ENCODE measurements at regions not wholly inside any gene's neighbourhood (a gene's known extent, or its start where the extent isn't known, plus 50 kb on each side); places are given as distances from the start of the nearest gene placed in this dataset.
"Not testable (repeated sequence)": the region's sequence is repeated elsewhere in the genome, so short reads cannot be mapped to it uniquely, and the experiment has no call there.

DNA sequence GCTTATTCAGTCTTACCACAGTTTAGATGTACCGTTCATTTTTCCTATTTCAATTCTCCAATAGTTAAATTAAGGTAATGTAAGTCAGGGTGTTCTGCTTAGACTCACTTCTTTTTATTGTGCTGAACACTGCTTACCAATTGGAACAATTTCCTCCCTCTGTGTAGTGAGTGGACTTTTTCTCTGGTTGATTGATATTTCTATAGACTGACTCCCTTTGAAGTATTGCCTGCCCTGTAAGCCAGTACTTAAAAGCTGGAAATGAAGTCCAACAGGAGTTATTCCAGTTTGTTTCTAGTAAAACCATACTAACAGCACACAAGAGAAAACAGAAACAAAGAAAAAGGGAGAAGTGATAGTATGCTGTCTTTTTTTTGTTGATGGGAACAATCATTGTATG, 1674.9 kb downstream of the REEP3 start:
- DNase-seq = no peak

DNA sequence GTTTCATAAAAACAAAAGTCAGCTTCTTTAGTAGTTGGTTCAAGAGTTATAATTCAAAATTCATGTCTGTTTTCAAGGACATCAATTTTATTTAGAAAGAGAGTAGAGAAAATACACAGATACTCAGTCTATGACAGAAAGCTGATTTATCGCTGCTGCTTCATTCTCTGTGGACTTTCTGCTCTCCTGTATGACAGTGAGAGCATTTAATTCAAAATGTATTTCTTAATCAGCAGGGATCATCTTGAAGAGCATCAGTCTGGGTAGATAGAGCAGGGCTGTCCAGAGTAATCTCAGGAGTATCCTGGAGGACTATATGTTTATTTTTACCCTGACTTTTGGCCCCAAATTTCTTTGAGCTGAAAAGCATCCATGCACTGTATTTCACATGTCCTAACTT, 1676.7 kb downstream of the REEP3 start:
- DNase-seq = no peak

DNA sequence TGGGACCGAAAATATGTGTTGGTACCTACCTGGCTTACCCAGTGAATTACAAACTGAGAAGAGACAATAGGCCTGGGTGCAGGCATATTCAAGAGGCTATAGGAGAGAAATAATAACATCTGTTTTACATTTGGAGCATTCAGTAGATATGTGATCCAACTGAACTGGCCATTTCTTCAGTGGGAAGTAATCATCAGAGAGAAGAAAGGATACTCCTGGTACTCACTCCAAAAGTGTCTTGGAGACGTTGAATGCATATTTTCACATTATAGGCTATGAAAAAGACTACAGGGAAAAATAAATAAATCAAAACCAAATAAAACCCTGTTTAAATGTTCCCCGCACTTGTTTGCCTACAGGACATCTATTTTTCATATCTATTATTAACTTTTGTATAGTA, 1680.3 kb downstream of the REEP3 start:
- DNase-seq = no peak

DNA sequence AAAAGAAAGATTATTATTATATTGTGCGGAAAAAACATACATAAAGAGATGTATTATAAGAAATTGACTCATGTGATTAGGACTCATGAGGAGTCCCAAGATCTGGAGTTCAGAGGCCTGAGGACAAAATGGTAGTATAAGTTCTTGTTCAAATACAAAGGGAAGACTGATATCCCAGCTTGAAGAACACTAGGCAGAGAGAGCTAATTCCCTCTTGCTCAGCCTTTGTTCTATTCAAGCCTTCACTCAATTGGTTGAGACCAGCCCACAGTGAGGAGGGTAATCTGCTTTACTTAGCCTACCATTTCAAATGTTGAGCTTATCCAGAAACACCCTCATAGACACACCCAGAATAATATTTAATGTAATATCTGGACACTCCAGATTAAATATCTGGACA, 1683.8 kb downstream of the REEP3 start:
- no peak for DNase-seq

DNA sequence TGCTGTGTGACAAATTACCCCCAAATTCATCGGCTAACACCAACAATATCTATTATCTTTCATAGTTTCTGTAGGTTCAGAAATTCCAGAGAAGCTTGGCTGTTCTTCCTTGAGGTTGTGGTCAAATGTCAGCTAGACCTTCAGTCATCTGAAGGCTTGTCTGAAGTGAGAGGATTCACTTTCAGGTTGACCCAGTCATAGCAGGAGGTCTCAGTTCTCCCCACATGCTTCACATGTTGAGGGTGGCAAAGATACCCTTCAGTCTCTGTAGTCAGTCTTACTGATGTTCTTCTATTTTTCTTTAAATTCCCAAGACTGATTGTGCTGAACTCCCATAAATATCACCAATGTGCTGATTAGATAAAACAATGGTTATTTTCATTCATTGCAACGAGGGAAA, 1692.0 kb downstream of the REEP3 start:
- no peak for DNase-seq

DNA sequence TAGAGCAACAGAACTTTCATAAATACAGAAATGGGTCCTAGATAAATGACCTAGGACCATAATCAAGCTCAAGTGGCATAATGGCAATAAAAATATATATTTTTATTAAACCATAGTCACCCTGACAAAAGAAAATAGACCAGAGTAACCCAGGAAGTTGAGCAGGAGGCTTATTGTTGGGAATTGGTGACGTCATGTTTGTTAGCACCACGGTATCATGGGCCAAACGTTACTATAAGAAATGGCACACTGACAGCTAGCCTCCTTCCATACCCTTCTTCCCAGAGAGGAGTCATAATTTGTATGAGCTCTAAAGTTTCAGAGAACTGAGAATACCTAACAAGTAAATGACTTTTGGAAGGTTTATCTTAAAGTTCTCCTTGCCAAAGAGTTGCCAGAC, 1698.2 kb downstream of the REEP3 start:
- DNase-seq = no peak

DNA sequence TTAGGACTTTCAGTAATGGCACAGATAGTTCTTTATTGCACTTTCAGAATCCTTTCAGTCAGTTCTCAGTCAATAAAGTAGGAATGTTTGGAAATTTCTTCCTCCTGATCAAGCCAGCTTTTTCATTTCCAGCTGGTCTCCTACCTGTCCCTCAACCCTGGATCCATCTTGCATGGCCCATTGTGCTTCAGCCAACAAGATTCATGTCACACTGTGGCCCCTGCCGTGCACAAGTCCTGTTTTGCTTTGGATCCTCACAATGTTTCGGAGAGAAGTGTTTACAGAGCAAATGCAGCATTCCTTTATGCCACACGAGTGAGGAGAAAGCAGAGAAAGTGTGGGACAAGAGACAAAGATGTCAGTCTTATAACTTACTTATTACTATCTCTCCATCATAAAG, 1694.7 kb upstream of the LRRTM3 start:
- no peak for DNase-seq

DNA sequence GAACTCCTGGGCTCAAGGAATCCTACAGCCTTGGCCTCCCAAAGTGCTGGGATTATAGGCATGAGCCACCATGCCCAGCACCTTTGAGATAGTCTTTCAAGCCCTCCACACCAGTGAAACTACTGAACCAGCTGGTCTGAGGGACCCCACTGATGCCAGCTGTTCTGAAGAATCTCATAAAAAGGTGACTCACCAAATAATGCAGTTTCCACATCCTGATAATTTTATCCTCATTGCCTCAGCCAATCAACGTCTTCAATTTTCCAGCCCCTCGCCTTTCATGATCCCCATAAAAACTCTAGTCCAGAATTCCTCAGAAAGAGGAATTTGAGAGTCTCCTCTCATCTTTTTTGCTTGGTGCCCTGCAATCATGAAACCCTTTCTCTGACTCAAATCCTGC, 1691.6 kb upstream of the LRRTM3 start:
- DNase-seq = no peak

DNA sequence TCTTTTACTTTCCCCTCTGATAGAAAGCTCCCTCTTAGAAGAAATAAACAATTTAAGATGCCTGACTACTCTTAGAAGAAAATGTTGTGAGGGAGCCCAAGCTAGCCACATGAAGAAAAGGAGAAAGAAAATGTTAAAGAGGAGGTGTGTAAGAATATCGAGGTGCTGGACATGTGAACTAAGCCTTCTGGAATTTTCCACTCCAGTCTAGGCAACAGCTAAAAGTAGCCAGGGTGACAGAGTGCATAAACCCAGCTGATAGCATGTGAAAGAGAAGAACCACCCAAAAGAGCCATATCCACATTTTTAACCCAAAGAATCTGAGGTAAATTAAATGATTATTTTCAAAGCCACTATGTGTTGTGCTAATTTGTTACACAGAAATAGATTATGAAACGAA, 1690.6 kb upstream of the LRRTM3 start:
- no peak for DNase-seq

DNA sequence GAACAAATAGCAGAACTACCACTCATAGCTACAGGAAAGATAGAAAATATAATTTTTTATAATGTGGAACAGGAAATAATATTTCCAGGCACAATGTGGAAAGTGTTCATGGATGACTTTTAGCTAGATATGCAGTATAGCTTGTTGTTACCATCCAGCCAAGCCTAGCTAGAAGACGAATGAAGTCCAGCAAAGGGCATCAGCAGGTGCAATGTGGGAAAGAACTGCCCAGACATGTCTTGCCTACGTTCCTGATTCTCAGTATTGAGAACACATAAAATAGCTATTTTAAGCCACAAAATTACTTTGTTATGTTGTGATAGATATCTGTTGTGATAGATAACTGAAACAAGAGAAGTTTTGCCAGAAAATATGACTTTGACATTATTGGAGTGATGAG, 1690.0 kb upstream of the LRRTM3 start:
- DNase-seq = no peak

DNA sequence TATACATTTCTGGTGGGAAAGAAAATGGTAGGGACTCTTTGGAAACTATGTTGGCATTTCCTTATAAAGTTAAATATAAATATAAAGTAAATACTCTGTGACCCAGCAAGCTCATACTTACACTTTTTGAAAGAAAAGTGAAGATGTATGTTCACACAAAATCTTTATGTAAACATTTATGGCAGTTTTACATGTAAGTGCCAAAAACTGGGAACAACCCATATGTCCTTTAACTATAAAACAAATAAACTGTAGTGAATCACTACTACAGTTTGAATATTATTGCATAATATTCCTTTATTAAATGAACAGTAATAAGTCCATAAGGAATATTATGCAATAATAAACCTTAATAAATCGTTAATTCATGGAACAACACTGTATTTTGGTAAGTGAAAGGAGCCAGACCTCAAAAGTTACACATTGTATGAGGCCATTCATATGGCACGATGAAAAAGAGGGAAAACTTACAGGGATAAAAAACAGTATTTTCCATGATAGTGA, 1660.3 kb upstream of the LRRTM3 start:
- no peak for DNase-seq

DNA sequence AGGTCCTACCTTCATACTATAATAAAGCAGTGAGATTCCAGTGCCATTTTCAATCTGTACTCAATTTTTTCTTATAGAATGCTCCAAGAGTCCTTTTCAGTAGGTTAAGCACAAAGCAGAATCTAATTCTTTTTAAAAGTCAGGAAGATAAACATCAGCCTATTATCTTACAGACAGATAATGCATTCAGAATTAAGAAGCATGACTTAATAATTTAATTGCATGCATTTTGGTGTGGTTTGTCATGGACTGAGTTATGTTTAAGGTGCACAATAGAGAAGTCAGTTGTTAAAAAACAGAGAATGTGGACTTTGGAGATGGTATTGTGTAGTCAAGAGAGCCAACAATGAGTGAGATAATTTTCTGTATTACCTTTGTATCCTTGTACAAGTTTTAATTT, 1656.3 kb upstream of the LRRTM3 start:
- not testable (repeated sequence) for DNase-seq

DNA sequence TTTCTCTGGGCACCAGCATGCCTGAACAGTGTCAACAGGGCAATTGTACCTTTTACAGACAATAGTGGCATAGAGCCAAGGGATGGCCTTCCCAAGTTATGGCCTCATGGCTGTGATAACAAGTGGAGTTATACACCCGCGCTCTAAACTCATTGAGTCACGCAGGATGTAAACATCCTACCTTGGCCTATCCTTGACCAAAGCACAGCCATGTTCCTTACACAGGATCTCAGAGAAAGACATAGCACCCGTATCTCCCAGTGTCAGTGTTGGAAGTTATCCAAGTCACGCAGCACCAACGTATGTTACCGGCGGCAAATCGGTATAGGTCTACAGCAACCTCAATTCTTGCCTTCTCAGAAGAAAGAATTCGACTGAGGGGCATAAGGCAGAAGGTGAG, 1654.9 kb upstream of the LRRTM3 start:
- DNase-seq = no peak

DNA sequence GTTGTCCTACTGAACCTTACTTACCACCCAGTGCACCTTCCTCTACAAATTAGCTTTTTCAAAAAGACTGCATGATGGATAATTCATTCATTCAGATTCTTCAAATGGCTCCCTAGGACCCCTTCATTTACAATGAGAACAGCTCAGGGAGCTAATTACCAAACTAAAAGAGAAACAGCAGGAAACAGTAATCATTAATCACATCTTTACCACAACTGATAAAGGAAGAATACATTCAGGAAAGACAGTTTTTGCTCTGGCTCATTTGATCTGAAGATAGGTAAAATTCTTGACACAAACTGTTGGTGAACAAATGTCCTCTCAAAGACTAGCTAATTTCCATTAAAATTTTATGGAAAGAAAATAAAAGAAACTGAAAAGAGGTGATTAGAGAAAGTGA, 1652.7 kb upstream of the LRRTM3 start:
- DNase-seq = no peak

DNA sequence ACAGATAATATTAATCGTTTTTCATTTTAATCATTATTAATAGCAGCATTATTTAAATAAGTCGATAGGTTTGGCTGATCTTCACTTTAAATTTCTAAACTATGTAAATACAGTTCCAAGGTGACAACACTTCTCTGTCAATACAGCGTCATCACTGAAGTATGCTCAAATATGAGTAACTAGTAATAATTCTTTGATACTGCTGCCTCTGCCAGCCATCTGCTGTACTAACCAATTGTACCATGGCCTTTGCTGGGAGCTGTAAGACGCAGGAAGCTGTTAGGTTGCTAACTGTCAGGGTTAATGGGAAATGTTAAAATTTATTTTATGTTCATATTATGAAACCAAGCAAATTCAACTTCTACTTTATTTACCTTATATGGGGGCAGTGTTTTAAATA, 1650.5 kb upstream of the LRRTM3 start:
- DNase-seq = no peak

DNA sequence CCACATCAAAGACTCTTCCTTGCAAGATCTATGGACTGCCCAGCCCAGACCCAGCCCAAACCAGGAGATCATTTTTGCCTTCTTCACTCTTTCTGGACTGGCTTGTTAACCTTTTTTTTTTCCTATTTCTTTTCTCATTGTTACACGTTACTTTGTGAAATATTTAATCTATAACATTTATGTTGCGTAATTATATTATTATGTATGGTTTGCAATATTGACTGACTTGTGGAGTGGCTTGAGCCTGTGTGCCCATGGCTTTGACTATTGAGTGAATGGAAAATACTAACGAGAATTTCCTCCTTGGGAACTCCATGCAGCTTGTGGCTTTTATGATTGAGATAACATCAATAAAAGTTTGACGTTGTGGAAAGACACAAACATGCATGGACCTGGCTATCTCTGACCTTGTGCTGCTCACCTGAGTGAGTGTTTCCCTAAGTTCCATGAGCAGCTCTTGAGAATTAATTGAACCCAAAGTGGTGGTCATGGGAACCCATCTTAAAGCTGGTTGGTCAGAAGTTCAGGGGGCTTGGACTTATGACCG, 1641.3 kb upstream of the LRRTM3 start:
- no peak for DNase-seq

DNA sequence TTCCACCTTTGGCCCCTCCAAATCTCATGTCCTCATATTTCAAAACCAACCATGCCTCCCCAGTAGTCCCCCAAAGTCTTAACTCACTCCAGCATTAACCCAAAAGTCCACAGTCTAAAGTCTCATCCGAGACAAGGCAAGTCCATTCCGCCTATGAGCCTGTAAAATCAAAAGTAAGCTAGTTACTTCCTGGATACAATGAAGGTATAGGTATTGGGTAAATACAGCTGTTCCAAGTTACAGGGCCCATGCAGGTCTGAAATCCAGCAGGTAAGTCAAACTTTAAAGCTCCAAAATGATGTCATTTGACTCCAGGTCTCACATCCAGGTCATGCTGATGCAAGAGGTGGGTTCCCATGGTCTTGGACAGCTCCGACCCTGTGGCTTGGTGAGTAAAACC, 1640.1 kb upstream of the LRRTM3 start:
- not testable (repeated sequence) for DNase-seq

DNA sequence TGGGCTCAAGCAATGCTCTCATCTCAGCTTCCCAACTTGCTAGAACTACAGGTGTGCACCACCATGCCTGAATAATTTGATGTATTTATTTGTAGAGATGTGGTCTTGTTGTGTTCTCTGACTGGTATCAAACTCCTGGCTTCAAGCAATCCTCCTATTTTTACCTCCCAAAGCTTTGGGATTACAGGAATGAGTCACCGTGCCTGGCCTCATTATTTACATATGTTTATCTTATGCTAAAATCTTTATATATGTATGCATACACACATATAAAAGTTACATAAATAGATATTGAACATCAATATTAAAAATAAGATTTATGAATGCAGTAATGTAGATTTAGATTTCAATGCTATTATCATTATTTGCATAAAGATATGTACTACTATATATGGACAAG, 1634.5 kb upstream of the LRRTM3 start:
- no peak for DNase-seq

DNA sequence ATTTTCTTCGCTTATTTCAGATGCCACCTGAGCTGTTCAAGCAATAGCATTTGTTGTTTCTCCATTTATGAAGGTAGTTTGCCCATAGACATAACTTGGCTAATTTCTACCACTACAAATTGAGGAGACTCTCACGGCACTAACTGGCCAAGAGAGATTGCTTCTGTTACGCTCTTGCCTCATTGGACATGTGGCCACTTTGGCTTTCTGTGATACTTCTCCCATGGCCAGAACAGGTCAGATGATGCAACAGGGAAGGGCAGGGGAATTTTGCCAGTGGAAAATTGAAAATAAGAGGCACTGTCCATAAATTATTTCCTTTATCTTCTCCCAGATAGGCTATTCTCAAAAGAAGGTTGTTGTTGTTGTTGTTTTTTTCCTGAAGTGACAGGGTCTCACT, 1633.3 kb upstream of the LRRTM3 start:
- DNase-seq = no peak

DNA sequence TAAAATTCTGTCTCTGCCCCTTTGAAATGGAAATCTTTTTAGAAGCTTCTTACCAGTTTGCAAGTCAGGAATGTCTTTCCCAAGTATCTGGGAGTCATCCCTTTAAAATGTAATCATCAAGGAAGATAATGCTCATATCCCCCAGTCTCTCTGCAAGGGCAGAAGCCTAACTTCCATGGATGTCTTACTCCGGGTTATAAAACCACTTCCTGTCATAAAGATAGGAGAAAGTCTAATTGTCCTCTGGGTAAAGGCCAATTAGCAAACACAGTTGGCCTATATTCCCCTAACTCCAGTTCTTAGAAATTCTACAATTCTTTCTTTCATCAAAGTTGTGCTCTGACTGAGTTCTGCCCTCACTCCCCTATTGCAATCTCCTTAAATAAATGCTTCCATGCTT, 1631.5 kb upstream of the LRRTM3 start:
- no peak for DNase-seq

DNA sequence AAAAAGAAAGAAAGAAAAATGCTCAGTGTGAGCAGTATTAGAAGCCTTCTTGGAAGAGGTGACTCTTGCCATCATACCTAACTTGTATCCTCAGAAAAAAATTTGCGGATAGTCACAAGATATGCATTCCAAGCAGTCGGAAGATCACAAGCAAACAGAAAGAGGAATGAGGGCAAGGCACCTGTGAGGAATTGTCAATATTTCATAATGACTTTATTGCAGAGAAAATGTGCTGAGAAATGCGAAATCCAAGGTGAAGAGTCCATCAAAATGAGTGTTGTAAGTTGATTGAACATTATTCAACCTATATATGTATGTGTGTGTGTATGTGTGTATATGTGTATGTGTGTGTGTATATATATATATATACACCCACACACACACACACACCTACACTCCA, 1624.7 kb upstream of the LRRTM3 start:
- DNase-seq = no peak

DNA sequence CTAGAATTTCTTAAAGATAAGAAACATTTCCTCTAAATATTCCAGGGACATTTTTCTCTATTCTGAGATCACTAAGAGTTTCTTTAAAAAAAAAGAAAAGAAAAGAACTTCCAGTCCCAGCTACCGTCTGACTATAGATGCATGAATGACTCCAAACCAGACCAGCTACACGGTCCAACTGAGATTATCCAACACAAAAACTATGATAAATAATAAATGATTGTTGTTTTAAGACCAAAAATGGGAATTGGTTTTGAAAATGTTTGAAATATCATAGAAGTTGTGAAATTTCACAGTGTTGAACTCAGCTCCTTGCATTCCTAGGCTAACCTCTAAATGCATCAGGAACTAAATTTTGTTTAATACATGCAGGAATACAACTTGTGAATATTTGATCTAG, 1619.6 kb upstream of the LRRTM3 start:
- no peak for DNase-seq

DNA sequence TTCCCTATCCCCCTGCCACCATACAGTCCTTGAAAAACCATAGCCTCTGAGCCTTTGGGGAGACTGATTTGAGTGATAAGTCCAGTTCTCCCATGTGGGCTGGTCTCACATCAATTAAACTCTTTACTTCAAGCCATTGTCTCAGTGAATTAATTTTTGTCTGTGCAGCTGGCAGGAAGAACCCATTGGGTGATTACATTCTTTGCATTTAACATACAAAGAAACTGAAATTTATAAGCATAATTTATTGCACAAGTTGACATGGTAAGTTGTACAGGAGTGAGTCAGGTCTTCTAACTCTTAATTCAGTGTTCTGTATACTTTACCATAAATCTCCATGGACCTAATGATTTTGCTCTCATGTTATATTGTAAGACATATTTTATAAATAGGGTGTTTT, 1613.0 kb upstream of the LRRTM3 start:
- no peak for DNase-seq

DNA sequence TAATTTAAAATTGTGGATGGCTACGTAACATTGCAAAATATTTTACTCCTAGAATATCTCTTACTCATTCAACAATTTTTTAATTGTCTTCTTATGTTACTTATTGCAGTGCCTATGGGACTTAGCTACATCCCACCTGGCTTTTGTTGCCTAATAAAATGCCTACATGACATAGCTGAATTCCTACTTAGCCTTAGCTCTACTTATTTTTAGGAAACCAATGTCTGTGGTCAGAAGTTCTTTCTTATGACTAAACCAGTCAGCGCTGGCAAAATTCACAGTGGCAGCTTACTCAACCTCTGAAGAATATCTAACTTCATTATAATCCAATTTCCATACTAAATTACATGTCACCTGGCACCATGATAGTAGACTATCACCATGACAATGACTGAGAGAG, 1612.4 kb upstream of the LRRTM3 start:
- DNase-seq = no peak

Data from anterior cingulate cortex (tissue), 58 donors.